IMR-90 (cell line): ENCODE measurements at regions not wholly inside any gene's neighbourhood (a gene's known extent, or its start where the extent isn't known, plus 50 kb on each side); places are given as distances from the start of the nearest gene placed in this dataset.

Experiments
- CEBPB ChIP-seq: IDR thresholded peaks from 2 replicates; pipeline ENCODE4 v1.6.1; 2012; ENCODE audit warnings: low read depth, low read length, improper control_type of control experiment
- FOS ChIP-seq: fragments of 150-350 bp; IDR thresholded peaks from 2 replicates; pipeline ENCODE4 v1.6.1; 2016; ENCODE audit warnings: low read depth, low read length
- POLR2A ChIP-seq: IDR thresholded peaks from 2 replicates; pipeline ENCODE4 v1.6.1; 2012; ENCODE audit warnings: mild to moderate bottlenecking, low read depth, low read length
- RCOR1 ChIP-seq: IDR thresholded peaks from 2 replicates; pipeline ENCODE4 v1.6.1; 2012; ENCODE audit warnings: mild to moderate bottlenecking, low read length, improper control_type of control experiment; ENCODE audit not compliant: insufficient replicate concordance
- SMC3 ChIP-seq: fragments of 150-350 bp; IDR thresholded peaks from 2 replicates; pipeline ENCODE4 v1.6.1; 2016; ENCODE audit warnings: low read depth, mild to moderate bottlenecking, antibody characterized with exemption, low read length, moderate library complexity
- TF ChIP-seq, protein P1 (sequence below): conservative IDR thresholded peaks from 2 replicates; pipeline ENCODE4 v1.5.1; 2012; ENCODE audit warnings: mild to moderate bottlenecking, low read depth, low read length, improper control_type of control experiment

GRCh38 chr11:131204765-131205380 is 165.5 kb upstream of the NTM start:
- TF ChIP-seq, protein P1, sequence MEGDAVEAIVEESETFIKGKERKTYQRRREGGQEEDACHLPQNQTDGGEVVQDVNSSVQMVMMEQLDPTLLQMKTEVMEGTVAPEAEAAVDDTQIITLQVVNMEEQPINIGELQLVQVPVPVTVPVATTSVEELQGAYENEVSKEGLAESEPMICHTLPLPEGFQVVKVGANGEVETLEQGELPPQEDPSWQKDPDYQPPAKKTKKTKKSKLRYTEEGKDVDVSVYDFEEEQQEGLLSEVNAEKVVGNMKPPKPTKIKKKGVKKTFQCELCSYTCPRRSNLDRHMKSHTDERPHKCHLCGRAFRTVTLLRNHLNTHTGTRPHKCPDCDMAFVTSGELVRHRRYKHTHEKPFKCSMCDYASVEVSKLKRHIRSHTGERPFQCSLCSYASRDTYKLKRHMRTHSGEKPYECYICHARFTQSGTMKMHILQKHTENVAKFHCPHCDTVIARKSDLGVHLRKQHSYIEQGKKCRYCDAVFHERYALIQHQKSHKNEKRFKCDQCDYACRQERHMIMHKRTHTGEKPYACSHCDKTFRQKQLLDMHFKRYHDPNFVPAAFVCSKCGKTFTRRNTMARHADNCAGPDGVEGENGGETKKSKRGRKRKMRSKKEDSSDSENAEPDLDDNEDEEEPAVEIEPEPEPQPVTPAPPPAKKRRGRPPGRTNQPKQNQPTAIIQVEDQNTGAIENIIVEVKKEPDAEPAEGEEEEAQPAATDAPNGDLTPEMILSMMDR, result no peak
- TF ChIP-seq POLR2A (no peak), SMC3 (no peak), CEBPB (no peak), FOS (no peak), RCOR1 (no peak)
